AG04450 (cell line): ENCODE measurements at regions not wholly inside any gene's neighbourhood (a gene's known extent, or its start where the extent isn't known, plus 50 kb on each side); places are given as distances from the start of the nearest gene placed in this dataset.

Experiments
- CTCF ChIA-PET: fragments of 300-600, 350-600 bp; formaldehyde crosslinking; extraction: SDS; loops from one replicate; lab custom pipeline; 2022; ENCODE audit warnings: antibody characterized with exemption, inconsistent platforms; lab: Charles Lee
- POLR2A ChIA-PET: fragments of 350-600 bp; formaldehyde crosslinking; extraction: SDS; loops from one replicate; lab custom pipeline; 2021; ENCODE audit warnings: antibody characterized with exemption, inconsistent platforms; lab: Yijun Ruan, JAX
- DNase-seq: peaks from one replicate; pipeline ENCODE4 v3.0.0-alpha.2; 2011; ENCODE audit warnings: low read depth, low spot score
- H3K27ac ChIP-seq: one replicate; pipeline ENCODE4 v1.5.1; 2012; ENCODE audit warnings: low read depth, low read length, control low read depth
- H3K27me3 ChIP-seq: one replicate; pipeline ENCODE4 v1.6.0; 2012; ENCODE audit warnings: low read length; ENCODE audit not compliant: control insufficient read depth, insufficient read depth
- H3K4me3 ChIP-seq: 2 replicates; pipeline ENCODE4 v1.5.1; 2011; ENCODE audit warnings: mild to moderate bottlenecking, low read depth, low read length, control low read depth
- H3K9me3 ChIP-seq: 2 replicates; pipeline ENCODE4 v1.5.1; 2012; ENCODE audit warnings: low read length; ENCODE audit not compliant: control insufficient read depth, insufficient read depth
- CTCF ChIP-seq: IDR thresholded peaks from 2 replicates; pipeline ENCODE4 v1.5.1; 2011; ENCODE audit warnings: low read depth, low read length, control low read depth, inconsistent platforms

GRCh38 chr1:185627761-185628501, 106.3 kb upstream of the HMCN1 start:
- no peak overlapping the region for H3K27ac ChIP-seq
- no peak overlapping the region for H3K4me3 ChIP-seq
- DNase-seq: no peak
- CTCF ChIA-PET: no interaction called here
- H3K9me3 ChIP-seq: no peaks in the 10 kb centered on the region
- H3K27me3 ChIP-seq: no peaks in the 10 kb centered on the region
- POLR2A ChIA-PET: no interaction called here
- TF ChIP-seq CTCF: no peak

GRCh38 chr1:185627171-185627570, 107.0 kb upstream of the HMCN1 start:
- POLR2A ChIA-PET: no interaction called here
- Histone ChIP-seq H3K4me3 (no peak overlapping the region), H3K27me3 (no peaks in the 10 kb centered on the region), H3K9me3 (no peaks in the 10 kb centered on the region), H3K27ac (no peak overlapping the region)
- no peak for TF ChIP-seq CTCF
- CTCF ChIA-PET: no interaction called here
- DNase-seq: no peak

- H3K27ac ChIP-seq: no peak overlapping the region
- H3K4me3 ChIP-seq: no peak overlapping the region
- no peak for TF ChIP-seq CTCF
- H3K27me3 ChIP-seq: no peaks in the 10 kb centered on the region
- CTCF ChIA-PET: no interaction called here
- no peaks in the 10 kb centered on the region for H3K9me3 ChIP-seq
- POLR2A ChIA-PET: no interaction called here
- DNase-seq: no peak
Measured at GRCh38 chr1:185626344-185626743, 107.8 kb upstream of the HMCN1 start.

GRCh38 chr1:185610954-185611353, 123.2 kb upstream of the HMCN1 start:
- no peak overlapping the region for H3K27ac ChIP-seq
- H3K4me3 ChIP-seq: no peak overlapping the region
- CTCF ChIA-PET: interaction anchor here (3.3 kb wide), 1 partner anchor 16 kb away, joined by 19 read pairs; no protein-coding TSS in a partner anchor
- no peaks in the 10 kb centered on the region for H3K9me3 ChIP-seq
- TF ChIP-seq CTCF: no peak
- no peak for DNase-seq
- POLR2A ChIA-PET: no interaction called here
- H3K27me3 ChIP-seq: no peaks in the 10 kb centered on the region

GRCh38 chr1:185608177-185608576, 126.0 kb upstream of the HMCN1 start:
- no peak overlapping the region for H3K4me3 ChIP-seq
- no peak for DNase-seq
- H3K27ac ChIP-seq: no peak overlapping the region
- ChIA-PET POLR2A (no interaction called here), CTCF (interaction anchor here (1.5 to 3.3 kb wide), 2 partner anchors 13 to 62 kb away, joined by 3 to 19 read pairs; no protein-coding TSS in a partner anchor)
- no peaks in the 10 kb centered on the region for H3K27me3 ChIP-seq
- no peaks in the 10 kb centered on the region for H3K9me3 ChIP-seq
- no peak for TF ChIP-seq CTCF
